Right lobe of liver (tissue), 6 donors: ENCODE measurements at regions not wholly inside any gene's neighbourhood (a gene's known extent, or its start where the extent isn't known, plus 50 kb on each side); places are given as distances from the start of the nearest gene placed in this dataset.
A peak's percentile ranks its signal among the peaks of the same experiment; 100 is the strongest.

Experiments
- ATAC-seq, 4 donors: fragments of 200-7000 bp; cut with Tn5 transposase; one replicate each; pipeline ENCODE4 v1.9.1; 2020; ENCODE audit warnings: mild to moderate bottlenecking in 4 of 4, moderate library complexity in 4 of 4
- DNase-seq, 3 donors: peaks; one replicate each; pipeline ENCODE4 v3.0.0-alpha.2; 2020
- H3K27ac ChIP-seq, 3 donors: fragments of 200-600 bp; one replicate each; pipeline ENCODE4 v1.8.0; 2022
- H3K27me3 ChIP-seq, 2 donors: fragments of 200-600 bp; one replicate each; pipeline ENCODE4 v1.8.0; 2022
- H3K36me3 ChIP-seq, 4 donors: fragments of 200-600 bp; sonication (generic) in 1 of 4; one replicate each; pipeline versions ENCODE4 v1.5.1 to v1.8.0; 2017 to 2022; ENCODE audit warnings: control low read depth in 1 of 4
- H3K4me1 ChIP-seq, 4 donors: fragments of 200-600 bp; sonication (generic) in 1 of 4; one replicate each; pipeline versions ENCODE4 v1.5.1 to v1.8.0; 2017 to 2022; ENCODE audit warnings: control low read depth in 1 of 4
- H3K4me3 ChIP-seq, 3 donors: fragments of 200-600 bp; one replicate each; pipeline ENCODE4 v1.8.0; 2022
- H3K9me3 ChIP-seq, 4 donors: fragments of 200-600 bp; sonication (generic) in 1 of 4; one replicate each; pipeline versions ENCODE4 v1.5.1 to v1.8.0; 2017 to 2022; ENCODE audit warnings: control low read depth in 1 of 4
- CTCF ChIP-seq, 4 donors: fragments of 200-600 bp in 3 of 4; fragments of 450-650 bp in 1 of 4; IDR thresholded peaks; one replicate each; pipeline versions ENCODE4 v1.5.1 to v1.8.0; 2016 to 2022; ENCODE audit warnings: antibody characterized with exemption in 4 of 4, mild to moderate bottlenecking in 2 of 4
- POLR2A ChIP-seq: fragments of 450-650 bp; IDR thresholded peaks from one replicate; pipeline ENCODE4 v1.6.1; 2017; ENCODE audit warnings: antibody characterized with exemption, mild to moderate bottlenecking
- WGBS: methylation state at CpG from one replicate; pipeline ENCODE4 v1.1.6; 2018; ENCODE audit warnings: low coverage, low lambda C conversion rate; ENCODE audit not compliant: insufficient coverage; ENCODE audit errors: missing lambda C conversion rate; 5-methylcytosine and 5-hydroxymethylcytosine counted together
- intact Hi-C, 2 donors: fragments of 100-400 bp; cut with DNase I; formaldehyde crosslinking; loops; one replicate each; pipeline versions ENCODE4 v1.11.2 to v1.14.1; 2022
- donor health status: DM: no; HTN: yes; CAD: no.
- donor health status: DM: no; HTN: no; CAD: no.
- donor health status: DM: no; HTN: no; CAD: no.
- donor health status: DM: no; HTN: yes; CAD: no.
- donor health status: DM: no; HTN: yes; CAD: no.

GRCh38 chr2:84194181-84194580 lies 264.9 kb downstream of the SUCLG1 start:
- no peak for DNase-seq
- Histone ChIP-seq H3K4me1 (no peaks in the 10 kb centered on the region), H3K4me3 (no peak overlapping the region), H3K9me3 (no peaks in the 10 kb centered on the region), H3K36me3 (no peaks in the 10 kb centered on the region), H3K27ac (no peak overlapping the region), H3K27me3 (no peaks in the 10 kb centered on the region)
- intact Hi-C loops, result no loop called here
- ATAC-seq, result no peak
- no peak for TF ChIP-seq CTCF (IDR thresholded peaks at IDR 0.05)
- TF ChIP-seq POLR2A, result no peak
- 80% methylated on average over 2 of the region's 2 CpGs for WGBS

DNA sequence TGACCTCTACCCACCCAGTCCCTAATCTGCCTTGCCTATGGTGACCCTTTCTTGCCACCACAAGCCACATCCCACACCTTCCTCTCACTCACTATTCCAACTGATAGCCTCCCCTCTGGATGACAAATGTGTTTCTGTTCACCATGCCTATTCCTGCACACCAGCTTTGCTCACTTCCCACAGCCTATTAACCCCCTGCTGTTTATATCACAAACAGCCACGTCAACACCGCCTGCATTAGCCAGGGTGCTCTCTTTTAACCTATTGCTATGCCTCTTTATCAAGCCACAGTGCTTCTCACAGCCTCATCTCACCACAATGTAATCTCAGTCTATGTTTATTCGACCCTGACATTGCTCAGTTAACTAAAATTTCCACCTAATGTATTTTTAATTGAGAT lies 271.8 kb downstream of the SUCLG1 start:
- Histone ChIP-seq H3K4me1 (no peaks in the 10 kb centered on the region), H3K27ac (no peak overlapping the region), H3K36me3 (no peaks in the 10 kb centered on the region), H3K27me3 (no peaks in the 10 kb centered on the region), H3K9me3 (no peaks in the 10 kb centered on the region), H3K4me3 (no peak overlapping the region)
- ATAC-seq (no peak), DNase-seq (no peak)
- 61% methylated on average over 3 of the region's 3 CpGs for WGBS
- intact Hi-C loops, result no loop called here
- TF ChIP-seq POLR2A, result no peak
- no peak for TF ChIP-seq CTCF (IDR thresholded peaks at IDR 0.05)

DNA sequence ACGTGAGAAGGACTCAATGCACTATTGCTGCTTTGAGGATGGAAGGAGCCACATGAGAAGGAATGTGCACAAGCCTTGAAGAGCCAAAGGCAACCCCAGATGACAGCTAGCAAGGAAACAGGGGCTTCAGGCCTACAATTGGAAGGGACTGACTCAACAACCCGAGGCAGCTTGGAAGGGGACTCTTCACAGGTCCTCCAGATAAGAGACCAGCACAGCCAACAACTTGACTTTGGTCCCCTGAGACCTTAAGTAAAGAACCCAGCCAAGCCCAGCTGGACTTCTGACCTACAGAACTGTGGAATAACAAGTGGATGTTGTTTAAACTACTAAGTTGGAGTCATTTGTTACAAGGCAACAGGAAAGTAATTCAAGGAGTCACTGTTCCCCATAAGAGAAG lies 277.2 kb downstream of the SUCLG1 start:
- Histone ChIP-seq H3K4me1 (no peaks in the 10 kb centered on the region), H3K36me3 (no peaks in the 10 kb centered on the region), H3K9me3 (no peaks in the 10 kb centered on the region), H3K27me3 (no peaks in the 10 kb centered on the region), H3K27ac (no peak overlapping the region), H3K4me3 (no peak overlapping the region)
- intact Hi-C loops, result no loop called here
- ATAC-seq, result no peak
- DNase-seq, result no peak
- TF ChIP-seq POLR2A, result no peak
- no peak for TF ChIP-seq CTCF (IDR thresholded peaks at IDR 0.05)
- WGBS, result 44% methylated on average over 2 of the region's 2 CpGs

DNA sequence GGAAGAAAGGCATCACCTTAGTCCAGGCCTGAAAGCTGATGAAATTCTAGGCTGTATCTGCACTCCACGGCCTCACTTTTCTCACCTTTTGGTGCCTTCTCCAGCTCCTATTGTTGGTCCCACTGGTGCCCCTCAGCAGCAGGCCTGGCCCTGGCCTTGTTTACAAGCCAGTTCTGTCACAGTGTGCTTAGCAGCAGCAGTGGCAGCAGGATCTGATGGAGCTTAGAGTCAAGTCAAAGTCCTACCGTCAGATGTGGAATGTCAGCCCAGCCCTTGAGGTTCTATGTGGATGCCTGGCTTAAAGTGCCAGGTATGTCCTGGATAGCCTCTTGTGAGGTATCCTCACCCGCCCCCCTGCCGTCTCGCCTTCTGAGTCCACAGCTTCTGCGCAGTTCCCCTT lies 281.3 kb downstream of the SUCLG1 start:
- ATAC-seq (no peak), DNase-seq (peak in 1 of 3 donors; percentile 15)
- intact Hi-C loops, result no loop called here
- WGBS, result 54% methylated on average over 3 of the region's 6 CpGs
- H3K4me3 ChIP-seq, result no peak overlapping the region
- peaks cover 0 to 2% (median 0%) of the 10 kb centered on the region in 4 donors for H3K4me1 ChIP-seq
- no peaks in the 10 kb centered on the region for H3K9me3 ChIP-seq
- TF ChIP-seq CTCF (IDR thresholded peaks at IDR 0.05), result no peak
- no peak for TF ChIP-seq POLR2A
- no peak overlapping the region for H3K27ac ChIP-seq
- H3K27me3 ChIP-seq, result no peaks in the 10 kb centered on the region
- no peaks in the 10 kb centered on the region for H3K36me3 ChIP-seq

GRCh38 chr2:84175970-84176369 lies 283.1 kb downstream of the SUCLG1 start:
- intact Hi-C loops, result no loop called here
- peaks cover 0 to 2% (median 0%) of the 10 kb centered on the region in 4 donors for H3K4me1 ChIP-seq
- no peak overlapping the region for H3K27ac ChIP-seq
- no peak overlapping the region for H3K4me3 ChIP-seq
- no peak for TF ChIP-seq POLR2A
- no peak for TF ChIP-seq CTCF (IDR thresholded peaks at IDR 0.05)
- no peaks in the 10 kb centered on the region for H3K9me3 ChIP-seq
- no peak for DNase-seq
- ATAC-seq, result no peak
- no peaks in the 10 kb centered on the region for H3K36me3 ChIP-seq
- no peaks in the 10 kb centered on the region for H3K27me3 ChIP-seq
- 85% methylated on average over 3 of the region's 3 CpGs for WGBS
